Stimulated activated naive CD8-positive, alpha-beta T cell treated with anti-CD3 and anti-CD28 coated beads, Interleukin-15, Interleukin-2, amounts not matched to agents 100 ng/mL and 50 ng/mL, for 24 hours (primary cell): ENCODE measurements at regions not wholly inside any gene's neighbourhood (a gene's known extent, or its start where the extent isn't known, plus 50 kb on each side); places are given as distances from the start of the nearest gene placed in this dataset.

Experiments used
- H3K27ac Mint-ChIP-seq: one replicate; pipeline ENCODE4 v1.8.0; 2021; ENCODE audit warnings: mild to moderate bottlenecking, mixed read lengths
- H3K27me3 Mint-ChIP-seq: one replicate; pipeline ENCODE4 v1.8.0; 2021; ENCODE audit warnings: mixed read lengths
- H3K36me3 Mint-ChIP-seq: one replicate; pipeline ENCODE4 v1.8.0; 2021; ENCODE audit warnings: low read depth, mixed read lengths
- H3K4me1 Mint-ChIP-seq: one replicate; pipeline ENCODE4 v1.8.0; 2021; ENCODE audit warnings: low read depth, mixed read lengths
- H3K4me3 Mint-ChIP-seq: one replicate; pipeline ENCODE4 v1.8.0; 2021; ENCODE audit warnings: mild to moderate bottlenecking, mixed read lengths
- H3K9me3 Mint-ChIP-seq: one replicate; pipeline ENCODE4 v1.8.0; 2021; ENCODE audit warnings: mixed read lengths

DNA sequence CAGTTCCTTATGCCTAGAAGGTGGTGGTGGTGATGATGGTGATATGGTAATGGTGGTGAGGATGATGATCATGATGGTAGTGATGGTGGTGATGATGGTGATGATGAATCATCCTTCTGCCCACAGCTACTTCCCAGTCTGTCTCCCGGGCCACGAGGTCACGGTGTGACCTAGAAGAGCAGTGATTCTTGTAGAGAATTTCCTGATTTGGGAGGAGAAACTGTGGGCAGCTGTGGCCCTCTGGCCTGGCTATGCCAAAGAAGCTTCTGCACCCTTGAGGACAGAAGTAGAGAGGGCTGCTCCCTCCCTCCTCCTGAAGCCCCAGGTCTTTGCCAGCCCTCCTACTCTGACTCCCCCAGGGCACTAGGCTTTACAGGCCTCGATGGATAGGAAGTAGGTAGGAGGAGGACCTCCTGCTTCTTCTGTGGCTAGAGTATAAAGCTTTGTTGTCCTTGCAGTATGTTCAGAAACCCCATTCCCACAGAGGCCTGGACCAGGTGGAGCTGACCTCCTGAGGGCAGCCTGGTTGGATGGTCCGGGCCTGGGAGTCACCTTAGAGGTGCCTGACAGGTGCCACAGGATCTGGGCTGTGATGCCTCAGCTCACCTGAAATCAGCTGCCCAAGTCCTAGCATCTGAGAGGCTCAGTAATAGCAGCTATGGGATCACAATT is 57.9 kb upstream of the EPAS1 start:
- H3K27me3 Mint-ChIP-seq: no peaks in the 10 kb centered on the region
- H3K36me3 Mint-ChIP-seq: no peaks in the 10 kb centered on the region
- no peak overlapping the region for H3K4me3 Mint-ChIP-seq
- H3K27ac Mint-ChIP-seq: peak overlapping the region; percentile 62
- H3K4me1 Mint-ChIP-seq: peaks cover 20% of the 10 kb centered on the region
- no peaks in the 10 kb centered on the region for H3K9me3 Mint-ChIP-seq

DNA sequence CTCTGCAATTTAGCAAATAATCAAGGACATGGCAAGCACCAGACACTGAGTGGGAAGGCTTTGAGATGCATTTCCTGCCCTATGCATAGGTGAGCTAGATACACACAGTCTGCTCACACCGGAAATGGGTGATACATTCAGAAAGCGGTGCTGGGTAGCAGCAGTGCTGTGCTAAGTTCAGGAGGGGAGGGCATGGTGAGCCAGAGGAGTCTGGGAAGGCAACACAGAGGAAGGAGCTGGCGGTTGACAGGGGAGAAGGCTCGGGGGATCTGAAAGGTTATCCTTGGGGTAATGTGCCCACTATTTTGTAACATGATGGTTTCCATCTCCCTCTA is 57.4 kb upstream of the EPAS1 start:
- no peaks in the 10 kb centered on the region for H3K27me3 Mint-ChIP-seq
- H3K27ac Mint-ChIP-seq: peak overlapping the region; percentile 62
- H3K36me3 Mint-ChIP-seq: no peaks in the 10 kb centered on the region
- H3K4me1 Mint-ChIP-seq: peaks cover 20% of the 10 kb centered on the region
- no peaks in the 10 kb centered on the region for H3K9me3 Mint-ChIP-seq
- H3K4me3 Mint-ChIP-seq: no peak overlapping the region

DNA sequence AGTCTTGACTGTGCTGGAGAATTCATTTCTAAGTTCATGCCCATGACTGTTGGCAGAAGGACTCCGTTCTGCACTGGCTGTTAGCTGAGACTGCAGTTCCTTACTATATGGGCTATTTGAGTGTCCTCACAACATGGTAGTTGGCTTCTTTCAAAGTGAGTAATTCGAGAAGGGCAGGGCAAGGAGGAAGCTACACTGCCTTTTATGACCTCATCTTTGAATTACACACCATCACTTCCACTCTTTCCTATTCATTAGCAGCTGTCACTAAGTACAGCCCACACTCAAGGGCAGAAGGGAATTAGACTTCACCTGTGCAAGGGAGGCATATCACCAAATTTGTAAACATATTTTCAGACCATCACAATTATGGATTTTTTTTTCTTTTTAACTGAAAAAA is 55.9 kb upstream of the EPAS1 start:
- no peaks in the 10 kb centered on the region for H3K27me3 Mint-ChIP-seq
- no peak overlapping the region for H3K27ac Mint-ChIP-seq
- no peak overlapping the region for H3K4me3 Mint-ChIP-seq
- H3K36me3 Mint-ChIP-seq: no peaks in the 10 kb centered on the region
- peaks cover 20% of the 10 kb centered on the region for H3K4me1 Mint-ChIP-seq
- H3K9me3 Mint-ChIP-seq: no peaks in the 10 kb centered on the region

DNA sequence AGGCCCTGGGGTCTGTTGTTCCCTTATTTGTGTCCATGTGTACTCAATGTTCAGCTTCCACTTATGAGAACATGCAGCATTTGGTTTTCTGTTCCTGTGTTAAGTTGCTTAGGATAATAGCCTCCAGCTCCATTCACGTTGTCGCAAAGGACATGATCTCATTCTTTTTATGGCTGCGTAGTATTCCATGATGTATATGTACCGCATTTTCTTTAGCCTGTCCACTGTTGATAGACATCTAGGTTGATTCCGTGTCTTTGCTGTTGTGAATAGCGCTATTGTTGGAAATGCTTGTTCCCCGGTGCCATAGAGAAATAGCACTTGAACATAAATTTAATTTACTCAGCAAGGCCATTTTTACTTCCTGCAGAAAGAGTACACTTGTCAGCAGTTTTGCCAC is 51.3 kb upstream of the EPAS1 start:
- no peaks in the 10 kb centered on the region for H3K36me3 Mint-ChIP-seq
- H3K27ac Mint-ChIP-seq: no peak overlapping the region
- peaks cover 4% of the 10 kb centered on the region for H3K27me3 Mint-ChIP-seq
- H3K9me3 Mint-ChIP-seq: peaks cover 4% of the 10 kb centered on the region
- no peak overlapping the region for H3K4me3 Mint-ChIP-seq
- no peaks in the 10 kb centered on the region for H3K4me1 Mint-ChIP-seq

DNA sequence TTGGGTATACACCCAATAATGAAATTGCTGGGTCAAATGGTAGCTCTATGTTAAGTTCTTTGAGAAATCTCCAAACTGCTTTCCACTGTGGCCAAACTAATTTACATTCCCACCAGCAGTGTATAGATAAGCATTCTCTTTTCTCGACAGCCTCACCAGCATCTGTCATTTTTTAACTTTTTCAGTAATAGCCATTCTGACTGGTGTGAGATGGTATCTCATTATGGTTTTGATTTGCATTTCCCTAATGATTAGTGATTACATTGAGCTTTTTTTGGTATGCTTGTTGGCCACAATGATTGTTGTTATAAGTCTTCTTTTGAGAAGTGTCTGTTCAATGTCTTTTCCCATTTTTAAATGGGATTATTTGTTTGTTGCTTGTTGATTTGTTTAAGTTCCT is 50.4 kb upstream of the EPAS1 start:
- Mint-ChIP-seq H3K4me3 (no peak overlapping the region), H3K27me3 (peaks cover 4% of the 10 kb centered on the region), H3K36me3 (no peaks in the 10 kb centered on the region), H3K27ac (no peak overlapping the region), H3K4me1 (no peaks in the 10 kb centered on the region), H3K9me3 (peaks cover 4% of the 10 kb centered on the region)
